Dendritic cell treated with granulocyte-macrophage colony-stimulating factor and Interleukin-4, amounts not matched to agents 40 ng/mL and 50 ng/mL, for 4 days (primary cell): ENCODE measurements at regions not wholly inside any gene's neighbourhood (a gene's known extent, or its start where the extent isn't known, plus 50 kb on each side); places are given as distances from the start of the nearest gene placed in this dataset.
"Not testable (repeated sequence)": the region's sequence is repeated elsewhere in the genome, so short reads cannot be mapped to it uniquely, and the experiment has no call there.

ENCODE experiments used
- H3K27ac Mint-ChIP-seq: one replicate; pipeline ENCODE4 v1.8.0; 2022; ENCODE audit warnings: mild to moderate bottlenecking, mixed read lengths
- H3K27me3 Mint-ChIP-seq: one replicate; pipeline ENCODE4 v1.8.0; 2022; ENCODE audit warnings: mild to moderate bottlenecking, mixed read lengths
- H3K36me3 Mint-ChIP-seq: one replicate; pipeline ENCODE4 v1.8.0; 2022; ENCODE audit warnings: low read depth, mixed read lengths
- H3K4me1 Mint-ChIP-seq: one replicate; pipeline ENCODE4 v1.8.0; 2022; ENCODE audit warnings: low read depth, mixed read lengths
- H3K4me3 Mint-ChIP-seq: one replicate; pipeline ENCODE4 v1.8.0; 2022; ENCODE audit warnings: mild to moderate bottlenecking, moderate library complexity, mixed read lengths
- H3K9me3 Mint-ChIP-seq: one replicate; pipeline ENCODE4 v1.8.0; 2022; ENCODE audit warnings: mixed read lengths
- intact Hi-C: fragments of 100-400 bp; cut with micrococcal nuclease; formaldehyde crosslinking; loops from one replicate; pipeline ENCODE4 v1.15.0; 2022

DNA sequence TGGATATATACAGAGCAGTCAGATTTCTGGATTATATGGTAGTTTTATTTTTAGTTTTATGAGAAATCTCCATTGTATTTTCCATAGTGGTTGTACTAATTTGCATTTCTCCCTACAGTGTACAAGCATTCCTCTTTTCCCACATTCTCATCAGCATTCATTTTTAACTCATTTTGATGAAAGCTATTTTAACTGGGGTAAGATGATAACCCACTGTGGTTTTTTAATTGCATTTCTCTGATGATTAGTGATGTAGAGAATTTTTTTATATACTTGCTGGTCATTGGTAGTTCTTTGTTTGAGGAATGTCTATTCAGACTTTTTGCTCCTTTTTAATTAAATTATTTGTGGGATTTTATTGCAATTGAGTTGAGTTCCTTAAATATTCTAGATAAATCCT lies 903.6 kb downstream of the DIPK2A start:
- no peaks in the 10 kb centered on the region for H3K9me3 Mint-ChIP-seq
- intact Hi-C loops, result no loop called here
- H3K36me3 Mint-ChIP-seq, result no peaks in the 10 kb centered on the region
- H3K4me3 Mint-ChIP-seq, result no peak overlapping the region
- H3K4me1 Mint-ChIP-seq, result no peaks in the 10 kb centered on the region
- no peak overlapping the region for H3K27ac Mint-ChIP-seq
- H3K27me3 Mint-ChIP-seq, result no peaks in the 10 kb centered on the region

DNA sequence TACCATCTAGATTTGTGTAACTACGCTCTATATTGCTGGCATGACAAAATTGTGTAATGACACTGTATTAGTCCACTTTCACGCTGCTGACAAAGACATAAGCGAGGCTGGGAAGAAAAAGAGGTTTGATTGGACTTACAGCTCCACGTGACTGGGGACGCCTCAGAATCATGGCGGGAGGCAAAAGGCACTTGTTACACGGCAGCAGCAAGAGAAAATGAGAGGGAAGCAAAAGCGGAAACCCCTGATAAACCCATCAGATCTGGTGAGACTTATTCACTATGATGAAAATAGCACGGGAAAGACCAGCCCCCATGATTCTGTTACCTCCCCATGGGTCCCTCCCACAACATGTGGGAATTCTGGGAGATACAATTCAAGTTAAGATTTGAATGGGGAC lies 905.7 kb downstream of the DIPK2A start:
- Mint-ChIP-seq H3K4me1 (no peaks in the 10 kb centered on the region), H3K36me3 (no peaks in the 10 kb centered on the region), H3K4me3 (no peak overlapping the region), H3K9me3 (no peaks in the 10 kb centered on the region), H3K27ac (no peak overlapping the region), H3K27me3 (no peaks in the 10 kb centered on the region)
- intact Hi-C loops, result no loop called here

DNA sequence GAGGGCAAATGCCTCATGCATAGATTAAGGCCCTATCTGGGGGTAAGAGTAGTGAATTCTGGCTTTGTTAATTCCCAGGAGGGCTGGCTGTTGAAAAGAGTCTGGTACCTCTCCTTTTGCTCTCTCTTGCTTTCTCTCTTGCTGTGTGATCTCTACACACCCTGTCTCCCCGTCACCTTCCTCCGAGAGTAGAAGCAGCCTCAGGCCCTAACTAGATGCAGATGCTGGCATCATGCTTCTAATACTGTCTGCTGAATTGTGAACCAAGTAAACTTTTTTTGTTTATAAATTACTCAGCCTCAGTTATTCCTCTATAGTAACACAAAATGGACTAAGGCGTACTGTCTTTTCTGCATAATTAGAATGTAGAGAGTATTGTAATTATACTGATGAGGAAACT lies 908.1 kb downstream of the DIPK2A start:
- intact Hi-C loops, result no loop called here
- Mint-ChIP-seq H3K27ac (no peak overlapping the region), H3K9me3 (no peaks in the 10 kb centered on the region), H3K27me3 (no peaks in the 10 kb centered on the region), H3K4me3 (no peak overlapping the region), H3K36me3 (no peaks in the 10 kb centered on the region), H3K4me1 (no peaks in the 10 kb centered on the region)

GRCh38 chr3:144893980-144894379 lies 922.4 kb downstream of the DIPK2A start:
- H3K9me3 Mint-ChIP-seq, result no peaks in the 10 kb centered on the region
- no peak overlapping the region for H3K4me3 Mint-ChIP-seq
- intact Hi-C loops, result no loop called here
- H3K27me3 Mint-ChIP-seq, result no peaks in the 10 kb centered on the region
- H3K27ac Mint-ChIP-seq, result no peak overlapping the region
- no peaks in the 10 kb centered on the region for H3K4me1 Mint-ChIP-seq
- H3K36me3 Mint-ChIP-seq, result no peaks in the 10 kb centered on the region

DNA sequence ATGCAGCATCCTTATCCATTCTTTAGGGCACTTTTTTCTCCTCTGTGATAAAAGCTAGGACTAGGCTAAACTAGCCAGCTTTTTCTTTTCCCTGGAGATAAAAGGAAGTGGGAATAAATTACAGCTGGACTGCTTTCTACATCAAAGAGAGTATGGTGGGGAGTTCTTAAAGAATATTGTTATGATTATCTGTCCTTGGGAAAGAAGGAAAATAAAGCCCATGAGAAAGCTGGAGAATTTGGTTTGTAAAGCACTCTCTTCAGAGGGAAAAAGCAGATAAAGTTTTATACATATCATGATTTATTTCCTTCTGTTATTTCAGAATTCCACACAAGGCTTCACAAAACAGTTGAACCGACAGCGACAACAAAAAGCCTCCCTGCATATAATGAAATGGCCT lies 923.0 kb downstream of the DIPK2A start:
- no peak overlapping the region for H3K4me3 Mint-ChIP-seq
- H3K4me1 Mint-ChIP-seq, result no peaks in the 10 kb centered on the region
- H3K27me3 Mint-ChIP-seq, result no peaks in the 10 kb centered on the region
- H3K27ac Mint-ChIP-seq, result no peak overlapping the region
- intact Hi-C loops, result no loop called here
- H3K9me3 Mint-ChIP-seq, result no peaks in the 10 kb centered on the region
- no peaks in the 10 kb centered on the region for H3K36me3 Mint-ChIP-seq

DNA sequence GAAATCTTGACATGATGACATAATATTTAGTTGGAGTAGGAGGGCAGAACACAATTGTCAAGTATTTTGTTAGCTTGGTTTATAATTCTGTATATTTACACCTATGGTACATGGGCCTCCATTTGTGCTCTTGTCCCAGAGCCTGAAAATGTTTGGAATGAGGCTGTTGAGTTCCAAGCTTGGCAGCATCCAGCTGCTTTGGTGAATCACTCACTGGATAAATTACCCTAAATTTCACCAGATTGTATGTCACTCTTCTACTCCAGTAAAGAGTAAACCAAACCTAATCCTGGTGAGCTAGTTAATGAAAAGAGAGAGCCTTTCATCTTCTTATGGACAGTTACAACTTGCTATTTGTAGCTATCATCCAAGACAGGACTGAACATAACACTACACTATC lies 928.7 kb downstream of the DIPK2A start:
- Mint-ChIP-seq H3K27me3 (no peaks in the 10 kb centered on the region), H3K27ac (no peak overlapping the region), H3K4me3 (no peak overlapping the region), H3K36me3 (no peaks in the 10 kb centered on the region), H3K9me3 (peaks cover 31% of the 10 kb centered on the region), H3K4me1 (no peaks in the 10 kb centered on the region)
- intact Hi-C loops, result no loop called here

GRCh38 chr3:144907581-144907980 lies 936.0 kb downstream of the DIPK2A start:
- H3K4me1 Mint-ChIP-seq, intact Hi-C loops, H3K36me3 Mint-ChIP-seq, H3K4me3 Mint-ChIP-seq, H3K27ac Mint-ChIP-seq, H3K27me3 Mint-ChIP-seq: not testable (repeated sequence)
- peaks cover 56% of the 10 kb centered on the region for H3K9me3 Mint-ChIP-seq

DNA sequence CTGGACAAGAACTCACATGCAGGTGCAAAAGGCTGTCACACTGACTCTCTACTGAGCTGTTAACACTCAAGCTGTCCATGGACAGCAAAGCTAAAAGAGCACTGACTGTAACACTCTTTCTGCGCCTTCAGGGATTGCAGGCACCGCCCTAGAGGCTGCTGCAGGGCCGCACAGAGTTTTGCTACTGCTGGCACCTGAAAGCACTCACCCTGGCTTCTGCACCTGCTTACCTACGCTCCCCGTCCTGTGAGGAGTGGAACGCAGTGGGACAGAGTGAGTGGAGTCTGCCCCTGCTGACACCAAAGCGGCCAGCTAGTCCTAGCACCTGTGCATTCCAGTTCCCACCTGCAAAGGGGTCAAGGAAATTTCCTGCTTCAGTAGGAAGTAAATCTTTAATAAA lies 941.3 kb downstream of the DIPK2A start:
- no peak overlapping the region for H3K4me3 Mint-ChIP-seq
- H3K27me3 Mint-ChIP-seq, result no peaks in the 10 kb centered on the region
- no peaks in the 10 kb centered on the region for H3K4me1 Mint-ChIP-seq
- no peak overlapping the region for H3K27ac Mint-ChIP-seq
- intact Hi-C loops, result no loop called here
- H3K9me3 Mint-ChIP-seq, result peaks cover 18% of the 10 kb centered on the region
- H3K36me3 Mint-ChIP-seq, result no peaks in the 10 kb centered on the region

- Mint-ChIP-seq H3K27me3 (no peaks in the 10 kb centered on the region), H3K4me1 (no peaks in the 10 kb centered on the region), H3K4me3 (no peak overlapping the region), H3K9me3 (no peaks in the 10 kb centered on the region), H3K36me3 (no peaks in the 10 kb centered on the region), H3K27ac (no peak overlapping the region)
- intact Hi-C loops, result no loop called here
Observed at GRCh38 chr3:144915202-144915601, 943.6 kb downstream of the DIPK2A start.

DNA sequence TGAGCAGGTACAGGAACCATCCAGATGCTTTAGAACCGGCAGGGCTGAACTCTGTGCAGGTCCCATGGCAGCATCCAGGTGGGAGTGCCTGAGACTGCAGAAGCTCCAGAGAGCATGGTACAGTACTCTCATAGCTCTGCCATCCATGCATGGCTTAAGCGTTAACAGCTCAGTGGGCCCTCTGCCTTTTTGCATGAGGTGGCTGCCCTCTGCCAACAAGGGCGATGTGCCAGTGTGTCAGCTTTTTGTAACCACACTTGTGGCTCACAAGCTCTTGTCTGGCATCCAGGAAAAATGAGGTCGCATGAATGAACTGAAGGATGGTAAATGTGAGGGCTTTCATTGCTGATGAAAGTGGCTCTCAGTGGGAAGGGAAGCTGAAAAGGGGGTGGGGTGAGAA lies 950.1 kb downstream of the DIPK2A start:
- Mint-ChIP-seq H3K36me3 (no peaks in the 10 kb centered on the region), H3K4me3 (no peak overlapping the region), H3K4me1 (no peaks in the 10 kb centered on the region), H3K27ac (no peak overlapping the region), H3K9me3 (peaks cover 20% of the 10 kb centered on the region), H3K27me3 (no peaks in the 10 kb centered on the region)
- intact Hi-C loops, result no loop called here

DNA sequence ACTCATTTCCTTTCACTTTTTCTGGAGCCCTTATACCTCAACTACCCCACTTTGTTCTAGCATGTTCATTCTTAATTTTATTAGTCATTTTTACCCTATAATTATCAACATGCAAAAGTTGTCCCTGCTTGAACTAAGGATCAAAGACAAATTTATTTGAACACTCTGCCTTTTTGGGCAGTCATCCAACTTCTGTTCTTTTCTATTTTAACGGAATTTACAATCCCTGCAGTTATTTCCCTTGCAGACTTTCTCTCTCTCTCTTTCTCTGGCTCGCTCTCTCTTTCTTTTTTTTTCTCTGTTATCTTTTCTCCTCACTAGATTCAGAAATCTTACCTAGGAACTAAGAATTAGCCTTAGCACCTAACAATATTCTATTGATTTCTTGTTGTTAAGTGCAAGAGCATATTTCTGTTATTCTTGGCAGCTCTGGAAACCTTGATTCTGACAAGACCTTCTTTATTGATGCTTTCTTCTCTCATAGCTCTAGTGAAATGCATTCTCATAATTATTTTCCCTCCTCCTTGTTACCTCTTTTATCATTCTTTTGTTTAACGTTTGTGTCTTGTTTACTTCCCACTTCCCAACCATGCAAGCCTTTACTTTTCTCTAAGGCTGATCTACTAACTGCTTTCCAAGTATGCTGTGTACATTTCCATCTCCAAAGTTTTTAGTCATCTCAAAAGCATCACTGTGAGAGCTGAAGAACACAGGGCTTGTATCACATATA lies 951.6 kb downstream of the DIPK2A start:
- no peaks in the 10 kb centered on the region for H3K4me1 Mint-ChIP-seq
- H3K9me3 Mint-ChIP-seq, result peaks cover 20% of the 10 kb centered on the region
- no peak overlapping the region for H3K4me3 Mint-ChIP-seq
- no peaks in the 10 kb centered on the region for H3K36me3 Mint-ChIP-seq
- intact Hi-C loops, result no loop called here
- no peak overlapping the region for H3K27ac Mint-ChIP-seq
- H3K27me3 Mint-ChIP-seq, result no peaks in the 10 kb centered on the region

DNA sequence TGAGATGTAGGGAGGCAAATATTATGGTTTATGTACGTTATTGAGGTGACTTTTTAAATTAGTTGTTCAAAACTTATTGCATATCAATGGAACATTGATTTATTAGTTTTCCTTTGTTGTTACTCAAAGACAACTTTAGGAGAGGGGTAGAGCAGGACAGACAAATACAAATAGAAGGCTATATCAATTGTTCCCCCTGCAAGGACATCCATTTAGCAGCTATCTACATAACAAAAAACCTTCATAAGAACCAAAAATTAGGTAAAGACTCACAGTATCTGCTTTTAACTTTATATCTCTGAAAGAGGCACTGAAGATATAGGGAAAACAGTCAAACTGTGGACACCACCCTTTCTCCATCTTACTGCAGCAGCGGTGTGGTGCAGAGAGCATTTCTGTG lies 958.8 kb downstream of the DIPK2A start:
- Mint-ChIP-seq H3K4me1 (no peaks in the 10 kb centered on the region), H3K9me3 (peaks cover 53% of the 10 kb centered on the region), H3K27ac (no peak overlapping the region), H3K36me3 (no peaks in the 10 kb centered on the region), H3K27me3 (no peaks in the 10 kb centered on the region), H3K4me3 (no peak overlapping the region)
- intact Hi-C loops, result no loop called here

- Mint-ChIP-seq H3K27me3 (no peaks in the 10 kb centered on the region), H3K4me1 (no peaks in the 10 kb centered on the region), H3K27ac (no peak overlapping the region), H3K36me3 (no peaks in the 10 kb centered on the region), H3K9me3 (peaks cover 50% of the 10 kb centered on the region), H3K4me3 (no peak overlapping the region)
- intact Hi-C loops, result no loop called here
Observed at GRCh38 chr3:144931590-144931989, 960.0 kb downstream of the DIPK2A start.

- Mint-ChIP-seq H3K4me3 (no peak overlapping the region), H3K27ac (no peak overlapping the region), H3K36me3 (no peaks in the 10 kb centered on the region), H3K27me3 (no peaks in the 10 kb centered on the region), H3K9me3 (peaks cover 10% of the 10 kb centered on the region), H3K4me1 (no peaks in the 10 kb centered on the region)
- intact Hi-C loops, result no loop called here
Observed at GRCh38 chr3:144942093-144942837, 970.6 kb downstream of the DIPK2A start.

- H3K27ac Mint-ChIP-seq, result no peak overlapping the region
- H3K9me3 Mint-ChIP-seq, result peaks cover 13% of the 10 kb centered on the region
- no peak overlapping the region for H3K4me3 Mint-ChIP-seq
- no peaks in the 10 kb centered on the region for H3K27me3 Mint-ChIP-seq
- no peaks in the 10 kb centered on the region for H3K4me1 Mint-ChIP-seq
- intact Hi-C loops, result no loop called here
- no peaks in the 10 kb centered on the region for H3K36me3 Mint-ChIP-seq
Observed at GRCh38 chr3:144942838-144943197, 971.2 kb downstream of the DIPK2A start.
